HepG2 (cell line): ENCODE measurements at regions not wholly inside any gene's neighbourhood (a gene's known extent, or its start where the extent isn't known, plus 50 kb on each side); places are given as distances from the start of the nearest gene placed in this dataset.

Experiments
- BCLAF1 ChIP-seq: fragments of 450-650 bp; IDR thresholded peaks from 2 replicates; pipeline ENCODE4 v1.6.1; 2017; ENCODE audit warnings: mild to moderate bottlenecking
- CREB1 ChIP-seq, 2 experiments: fragments of 450-650 bp in 1 of 2; IDR thresholded peaks; 2 replicates each; pipeline ENCODE4 v1.6.1; 2016 to 2017; ENCODE audit warnings: control low read depth in 1 of 2, mild to moderate bottlenecking in 1 of 2, missing compliant biosample characterization in 1 of 2, missing genetic modification characterization in 1 of 2
- FOXK1 ChIP-seq: sonication (generic); formaldehyde crosslinking; IDR thresholded peaks from 2 replicates; pipeline ENCODE4 v1.4.0; 2020; ENCODE audit warnings: low read depth, missing genetic modification reagents, borderline replicate concordance
- MED13 ChIP-seq: sonication (generic); formaldehyde crosslinking; IDR thresholded peaks from 2 replicates; pipeline ENCODE4 v1.5.0; 2020; ENCODE audit warnings: missing genetic modification reagents
- SPEN ChIP-seq: sonication (generic); formaldehyde crosslinking; IDR thresholded peaks from 2 replicates; pipeline ENCODE4 v1.5.1; 2020; ENCODE audit warnings: low read depth, mild to moderate bottlenecking, missing genetic modification reagents
- ZNF138 ChIP-seq: sonication (generic); formaldehyde crosslinking; IDR thresholded peaks from 2 replicates; pipeline ENCODE4 v1.5.0; 2020; ENCODE audit warnings: mild to moderate bottlenecking, low read depth, missing genetic modification reagents
- ZNF710 ChIP-seq: sonication (generic); formaldehyde crosslinking; IDR thresholded peaks from 2 replicates; pipeline ENCODE4 v1.5.0; 2020; ENCODE audit warnings: mild to moderate bottlenecking, missing genetic modification reagents, borderline replicate concordance

GRCh38 chr15:70556151-70556741 is 207.1 kb downstream of the UACA start:
- TF ChIP-seq BCLAF1: no peak
- TF ChIP-seq ZNF138 (CRISPR knock-in tag): no peak
- no peak for TF ChIP-seq ZNF710
- no peak for TF ChIP-seq CREB1 (IDR thresholded peaks at IDR 0.05)
- no peak for TF ChIP-seq CREB1 (CRISPR knock-in tag; IDR thresholded peaks at IDR 0.05)
- no peak for TF ChIP-seq MED13
- TF ChIP-seq FOXK1 (CRISPR knock-in tag): no peak
- TF ChIP-seq SPEN (CRISPR knock-in tag): no peak
